Spleen (tissue), 7 donors: ENCODE measurements at regions not wholly inside any gene's neighbourhood (a gene's known extent, or its start where the extent isn't known, plus 50 kb on each side); places are given as distances from the start of the nearest gene placed in this dataset.

Source experiments
- CTCF ChIP-seq, 11 experiments: fragments of 200-600 bp in 7 of 11; fragments of 450-650 bp in 4 of 11; sonication (generic) in 4 of 11; IDR thresholded peaks in 8 of 11; conservative IDR thresholded peaks in 3 of 11; 1 replicate in 7 of 11; 2 replicates in 4 of 11; pipeline versions ENCODE4 v1.4.0 to v1.8.0; 2016 to 2021; ENCODE audit warnings: antibody characterized with exemption in 11 of 11, inconsistent platforms in 4 of 11, mild to moderate bottlenecking in 1 of 11
- POLR2A ChIP-seq, 3 donors: fragments of 450-650 bp; IDR thresholded peaks; one replicate each; pipeline ENCODE4 v1.5.1; 2017; ENCODE audit warnings: antibody characterized with exemption in 3 of 3, mild to moderate bottlenecking in 1 of 3
- donor health status: DM: no; HTN: no; CAD: no; lungs with moderate emphysema.
- donor health status: DM: no; HTN: no; CAD: no.
- donor health status: DM: no; HTN: no; CAD: no.

DNA sequence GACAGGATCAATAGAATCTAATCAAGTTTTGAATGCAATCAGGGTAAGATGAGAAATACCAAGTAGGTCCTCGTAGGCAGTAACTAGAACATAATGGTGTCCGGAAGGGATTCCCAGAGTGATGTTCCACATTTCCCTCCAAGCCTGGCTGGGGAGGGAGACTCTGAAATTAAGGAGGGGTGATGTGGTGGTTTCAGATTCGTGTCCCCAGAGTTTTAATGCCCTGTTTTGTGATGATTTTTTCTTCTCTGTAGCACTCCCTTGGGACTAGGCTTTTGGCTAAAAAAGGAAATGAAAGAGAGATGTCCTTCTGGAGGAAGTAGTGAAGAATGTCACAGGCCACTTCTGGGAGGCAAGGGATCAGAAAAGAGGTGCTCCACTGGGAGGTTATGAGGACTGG is 108.3 kb upstream of the CACNA2D3 start:
- no peak for TF ChIP-seq CTCF (IDR thresholded peaks at IDR 0.05 in 8 of 11, conservative IDR thresholded peaks at IDR 0.05 in 3 of 11)
- no peak for TF ChIP-seq POLR2A (IDR thresholded peaks at IDR 0.05)
